ENCODE measurements at regions not wholly inside any gene's neighbourhood (a gene's known extent, or its start where the extent isn't known, plus 50 kb on each side); places are given as distances from the start of the nearest gene placed in this dataset.
"Not testable (repeated sequence)": the region's sequence is repeated elsewhere in the genome, so short reads cannot be mapped to it uniquely, and the experiment has no call there.

GRCh38 chr1:79138227-79138626, 131.7 kb upstream of the ADGRL4 start:
- not testable (repeated sequence) for TF ChIP-seq ZFX (IDR thresholded peaks at IDR 0.05; ENCODE audit: borderline replicate concordance); CTCF (IDR thresholded peaks at IDR 0.05)
